SW480 (cell line): ENCODE measurements at regions not wholly inside any gene's neighbourhood (a gene's known extent, or its start where the extent isn't known, plus 50 kb on each side); places are given as distances from the start of the nearest gene placed in this dataset.
"Not testable (repeated sequence)": the region's sequence is repeated elsewhere in the genome, so short reads cannot be mapped to it uniquely, and the experiment has no call there.

Experiments
- DNase-seq: peaks from one replicate; pipeline ENCODE4 v3.0.0-alpha.2; 2016; ENCODE audit warnings: low spot score

GRCh38 chrX:125378205-125378604 lies 58.5 kb downstream of the TEX13C start:
- DNase-seq = no peak

DNA sequence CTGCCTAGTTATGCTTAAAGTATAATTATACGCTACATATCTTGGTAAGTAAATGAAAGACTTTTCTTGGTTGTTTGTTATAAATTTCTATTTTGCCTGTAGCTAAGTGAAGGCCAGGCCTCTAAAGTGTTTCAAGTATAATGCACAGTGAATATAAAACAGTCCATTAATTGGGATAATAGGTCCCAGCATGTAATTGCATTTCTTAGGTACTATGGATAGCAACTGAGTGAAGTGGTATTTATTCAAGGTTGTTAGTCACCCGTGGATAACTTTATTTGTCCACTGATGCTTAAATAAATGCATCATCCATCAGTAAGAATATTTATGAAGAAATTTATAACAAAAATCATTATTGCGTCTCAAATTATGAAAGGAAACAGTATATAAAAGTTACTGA lies 59.1 kb downstream of the TEX13C start:
- DNase-seq = no peak

- DNase-seq = no peak
Observed at GRCh38 chrX:125382148-125382628, 62.5 kb downstream of the TEX13C start.

- DNase-seq = no peak
Observed at GRCh38 chrX:125382889-125383288, 63.2 kb downstream of the TEX13C start.

DNA sequence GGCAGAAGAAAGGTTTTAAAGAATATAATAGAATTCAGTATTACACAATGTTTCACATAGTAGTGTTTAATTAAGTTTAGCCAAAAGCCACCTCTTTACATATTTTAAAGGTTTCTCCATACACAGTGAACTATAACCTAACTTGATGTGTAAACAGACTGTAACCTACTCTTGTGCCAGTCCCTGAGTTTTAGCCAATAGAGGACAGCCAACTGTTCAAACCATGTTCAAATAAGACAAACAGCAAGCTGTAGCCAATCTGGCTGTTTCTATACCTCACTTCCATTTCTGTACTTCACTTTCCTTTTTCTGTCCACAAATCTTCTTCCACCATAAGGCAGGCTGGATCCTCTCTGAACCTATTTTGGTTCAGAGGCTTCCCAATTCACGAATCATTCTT lies 65.2 kb downstream of the TEX13C start:
- DNase-seq = no peak

- DNase-seq = no peak
Observed at GRCh38 chrX:125387945-125388344, 68.3 kb downstream of the TEX13C start.

DNA sequence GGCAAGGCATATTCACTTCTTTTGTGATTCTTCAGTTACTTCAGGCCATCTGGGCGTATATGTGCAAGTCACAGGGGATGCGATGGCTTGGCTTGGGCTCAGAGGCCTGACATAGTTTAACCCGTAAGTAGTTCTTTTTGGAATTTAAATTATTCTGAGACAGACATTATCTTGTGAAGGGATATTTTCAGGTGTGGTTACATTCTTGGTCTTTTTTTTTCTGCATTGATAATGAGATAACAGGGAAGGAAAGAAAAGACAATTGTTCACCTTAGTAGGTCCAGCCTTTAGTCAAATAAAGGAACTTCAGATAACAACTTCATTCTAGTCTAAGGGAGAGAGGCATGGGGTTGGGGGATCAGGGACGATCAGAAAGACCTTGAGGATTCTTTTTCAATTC lies 74.8 kb downstream of the TEX13C start:
- no peak for DNase-seq

DNA sequence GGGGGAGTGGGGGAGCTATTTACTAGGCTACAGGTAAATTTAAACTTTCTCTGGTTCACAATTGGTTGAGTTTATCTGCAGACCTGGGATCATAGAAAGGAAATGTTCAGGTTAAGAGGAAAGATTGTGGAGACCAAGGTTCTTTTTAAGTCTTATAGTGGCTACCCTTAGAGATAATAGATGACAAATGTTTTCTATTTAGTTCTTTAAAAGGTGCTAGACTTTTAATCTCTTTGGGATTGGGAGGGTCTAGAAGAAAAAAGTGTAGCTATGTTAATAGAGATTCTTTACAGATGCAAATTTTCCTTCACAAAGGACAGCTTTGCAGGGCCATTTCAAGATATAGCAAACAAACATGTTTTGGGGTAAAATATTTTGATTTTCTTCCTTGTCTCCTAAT lies 76.0 kb downstream of the TEX13C start:
- no peak for DNase-seq

GRCh38 chrX:125398959-125399440 lies 79.3 kb downstream of the TEX13C start:
- DNase-seq = no peak

DNA sequence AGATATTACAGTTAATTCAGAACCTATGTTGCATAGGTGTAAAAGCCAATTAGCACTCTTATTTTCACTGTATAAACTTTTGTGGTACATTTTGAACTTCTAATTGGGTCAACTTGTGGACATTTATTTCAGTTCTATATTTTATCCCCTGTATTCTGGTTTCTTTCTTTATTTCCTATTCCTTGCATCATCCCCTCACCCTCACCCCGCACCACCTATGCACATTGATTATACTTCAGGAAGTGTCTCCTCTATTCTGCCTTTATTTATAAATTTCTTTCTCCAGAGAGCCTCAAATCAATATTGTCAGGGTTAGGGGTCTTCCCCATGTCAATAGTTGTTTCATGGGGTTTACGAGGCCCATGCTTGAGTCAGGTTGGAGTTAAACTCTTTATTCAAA lies 83.1 kb downstream of the TEX13C start:
- DNase-seq = no peak

DNA sequence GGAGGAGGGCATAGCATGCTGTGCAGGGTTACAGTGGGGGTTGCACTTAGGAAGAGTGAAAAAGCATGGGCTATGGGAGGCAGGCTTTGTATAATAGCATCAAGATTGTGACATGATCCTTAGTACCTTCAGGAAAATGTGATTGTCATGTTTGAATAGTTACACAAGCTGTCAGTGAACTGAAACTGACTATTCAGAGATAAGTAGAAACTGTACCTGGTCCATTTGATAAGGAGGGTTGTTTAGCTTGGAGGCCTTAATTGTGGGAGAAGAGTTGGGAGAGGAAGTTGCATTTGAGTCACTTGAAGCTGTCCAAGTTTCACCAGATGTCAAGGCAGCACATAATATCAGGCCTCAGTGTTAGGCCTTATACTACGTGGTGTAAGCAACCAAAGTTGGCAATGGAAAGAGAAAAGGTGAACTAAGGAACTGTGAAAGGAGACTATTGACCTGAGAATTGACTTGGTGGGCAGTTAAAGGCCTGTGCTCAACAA lies 85.0 kb downstream of the TEX13C start:
- no peak for DNase-seq

DNA sequence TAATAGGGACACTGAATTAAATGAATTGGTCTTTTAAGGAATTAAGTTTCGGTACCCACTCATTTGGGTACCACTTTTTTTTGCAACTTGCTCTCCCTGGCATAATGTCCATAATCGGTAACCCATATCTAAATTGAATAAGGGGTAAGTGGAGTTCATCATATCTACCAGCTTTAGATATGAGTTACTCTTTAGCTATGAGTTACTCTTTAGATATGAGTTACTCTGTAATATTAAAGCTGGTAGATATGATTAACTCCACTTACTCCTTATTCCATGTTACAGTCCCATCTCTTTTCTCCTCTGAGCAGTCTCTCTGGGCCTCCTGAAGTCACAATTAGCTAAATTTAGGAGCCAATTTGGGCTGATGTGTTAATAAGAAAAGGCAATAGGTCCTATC lies 85.7 kb downstream of the TEX13C start:
- DNase-seq = no peak

DNA sequence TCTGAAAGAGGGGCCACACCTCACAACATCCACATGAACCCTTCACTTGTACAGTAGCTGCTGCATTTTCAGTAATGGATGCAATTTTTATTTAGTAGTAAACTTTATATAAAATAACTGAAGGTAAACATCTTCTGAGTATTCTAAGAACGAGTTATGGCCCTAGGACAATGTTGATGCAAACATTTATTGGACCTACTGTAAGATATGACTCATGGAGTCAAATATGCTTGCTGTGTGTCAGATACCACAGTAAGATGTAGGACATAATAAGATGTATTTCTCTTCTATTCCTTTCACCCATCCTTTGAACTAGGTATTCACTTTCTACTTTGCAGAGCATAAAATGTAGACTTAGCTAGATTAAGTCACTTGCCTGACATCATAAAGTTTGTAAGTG lies 87.6 kb downstream of the TEX13C start:
- DNase-seq = no peak

- DNase-seq = no peak
Observed at GRCh38 chrX:125420809-125421208, 101.1 kb downstream of the TEX13C start.

- DNase-seq = no peak
Observed at GRCh38 chrX:125422986-125423385, 103.3 kb downstream of the TEX13C start.

- DNase-seq = no peak
Observed at GRCh38 chrX:125424536-125424935, 104.9 kb downstream of the TEX13C start.

DNA sequence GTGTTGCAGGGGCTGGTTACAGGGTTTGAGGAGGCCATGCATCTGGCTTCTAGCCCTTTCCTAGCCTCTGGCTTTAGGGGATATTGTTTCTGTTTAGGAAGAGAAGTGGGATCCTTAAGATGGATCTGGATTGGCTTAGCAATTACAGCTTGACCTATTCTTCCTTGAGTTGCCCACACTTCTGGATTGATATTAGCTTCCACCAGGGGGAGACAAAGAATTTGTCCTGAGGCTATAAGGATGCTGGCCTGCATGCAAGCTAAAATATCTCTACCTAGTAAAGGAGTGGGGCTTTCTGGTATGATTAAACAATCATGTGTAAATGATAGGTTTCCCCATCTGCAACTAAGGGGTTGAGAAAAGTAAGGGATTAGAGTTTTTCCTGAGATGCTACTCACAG lies 117.2 kb downstream of the TEX13C start:
- DNase-seq = no peak

GRCh38 chrX:125439194-125439849 lies 119.7 kb downstream of the TEX13C start:
- no peak for DNase-seq

GRCh38 chrX:125444659-125445058 lies 125.0 kb downstream of the TEX13C start:
- DNase-seq = no peak

- no peak for DNase-seq
Observed at GRCh38 chrX:125475482-125475881, 155.8 kb downstream of the TEX13C start.

GRCh38 chrX:125492439-125492838 lies 172.8 kb downstream of the TEX13C start:
- no peak for DNase-seq

- not testable (repeated sequence) for DNase-seq
Observed at GRCh38 chrX:125493004-125493403, 173.3 kb downstream of the TEX13C start.

GRCh38 chrX:125497667-125498066 lies 178.0 kb downstream of the TEX13C start:
- no peak for DNase-seq

- no peak for DNase-seq
Observed at GRCh38 chrX:125503769-125504168, 184.1 kb downstream of the TEX13C start.
